DOHH2 (cell line): ENCODE measurements at regions not wholly inside any gene's neighbourhood (a gene's known extent, or its start where the extent isn't known, plus 50 kb on each side); places are given as distances from the start of the nearest gene placed in this dataset.

Experiments
- H3F3A ChIP-seq: fragments of 200-600 bp; sonication (generic), shearing (Covaris generic); 2 replicates; pipeline ENCODE4 v1.6.0; 2016; ENCODE audit warnings: antibody characterized with exemption, mild to moderate bottlenecking; ENCODE audit not compliant: control insufficient read depth, insufficient read depth
- H3K27ac ChIP-seq: fragments of 200-600 bp; sonication (generic); 2 replicates; pipeline ENCODE4 v1.5.1; 2014; ENCODE audit warnings: low read depth, mild to moderate bottlenecking, low read length, moderate library complexity
- H3K27me3 ChIP-seq: fragments of 200-600 bp; sonication (generic); 2 replicates; pipeline ENCODE4 v1.6.1; 2014; ENCODE audit warnings: mild to moderate bottlenecking, low read length, mixed read lengths; ENCODE audit not compliant: control insufficient read depth
- H3K36me3 ChIP-seq: fragments of 200-600 bp; sonication (generic); 2 replicates; pipeline ENCODE4 v1.6.1; 2014; ENCODE audit warnings: mild to moderate bottlenecking, low read length, moderate library complexity, mixed read lengths; ENCODE audit not compliant: control insufficient read depth
- H3K4me1 ChIP-seq: fragments of 200-600 bp; sonication (generic); 2 replicates; pipeline ENCODE4 v1.6.1; 2014; ENCODE audit warnings: mild to moderate bottlenecking, low read length, mixed read lengths; ENCODE audit not compliant: control insufficient read depth
- H3K4me2 ChIP-seq: fragments of 200-600 bp; sonication (generic); 2 replicates; pipeline ENCODE4 v1.6.0; 2014; ENCODE audit warnings: mild to moderate bottlenecking, low read length, moderate library complexity
- H3K4me3 ChIP-seq: fragments of 200-600 bp; sonication (generic); 2 replicates; pipeline ENCODE4 v1.5.1; 2014; ENCODE audit warnings: mild to moderate bottlenecking, low read length, mixed read lengths
- H3K79me2 ChIP-seq: fragments of 200-600 bp; sonication (generic); 2 replicates; pipeline ENCODE4 v1.6.1; 2014; ENCODE audit warnings: mild to moderate bottlenecking, low read length, mixed read lengths; ENCODE audit not compliant: control insufficient read depth
- H3K9me2 ChIP-seq: fragments of 200-600 bp; sonication (generic); replicated peaks from 2 replicates; pipeline ENCODE4 v1.6.1; 2014; ENCODE audit warnings: mild to moderate bottlenecking, low read length, mixed read lengths; ENCODE audit not compliant: control insufficient read depth
- H3K9me3 ChIP-seq: fragments of 200-600 bp; sonication (generic); 2 replicates; pipeline ENCODE4 v1.6.1; 2014; ENCODE audit warnings: antibody characterized with exemption, low read length, mixed read lengths; ENCODE audit not compliant: control insufficient read depth, insufficient read depth
- H4K20me1 ChIP-seq: fragments of 200-600 bp; sonication (generic); 2 replicates; pipeline ENCODE4 v1.6.0; 2014; ENCODE audit warnings: low read depth, mild to moderate bottlenecking, antibody characterized with exemption, low read length, moderate library complexity; ENCODE audit not compliant: control insufficient read depth, insufficient read depth
- CTCF ChIP-seq: fragments of 200-600 bp; sonication (generic); IDR thresholded peaks from one replicate; pipeline ENCODE4 v1.5.1; 2014; ENCODE audit warnings: antibody characterized with exemption, mild to moderate bottlenecking, low read depth, low read length; ENCODE audit not compliant: poor library complexity, severe bottlenecking
- EZH2phosphoT487 ChIP-seq: fragments of 200-600 bp; sonication (generic); IDR thresholded peaks from 2 replicates; pipeline ENCODE4 v1.6.1; 2017; ENCODE audit warnings: borderline replicate concordance, mild to moderate bottlenecking, antibody characterized with exemption, low read length, moderate library complexity, mixed read lengths

- Histone ChIP-seq H3K4me2 (no peak overlapping the region), H3K79me2 (no peaks in the 10 kb centered on the region), H3K27ac (no peak overlapping the region), H3K36me3 (no peaks in the 10 kb centered on the region), H3K4me3 (no peak overlapping the region), H3K9me2 (no peaks in the 10 kb centered on the region), H4K20me1 (no peaks in the 10 kb centered on the region), H3K4me1 (no peaks in the 10 kb centered on the region), H3K9me3 (no peaks in the 10 kb centered on the region), H3K27me3 (no peaks in the 10 kb centered on the region), H3F3A (no peaks in the 10 kb centered on the region)
- TF ChIP-seq EZH2phosphoT487 (no peak), CTCF (no peak)
Observed at GRCh38 chr7:46283852-46284251, 362.8 kb upstream of the IGFBP3 start.

- no peak overlapping the region for H3K27ac ChIP-seq
- no peaks in the 10 kb centered on the region for H3K79me2 ChIP-seq
- H3K4me2 ChIP-seq: no peak overlapping the region
- H3K27me3 ChIP-seq: no peaks in the 10 kb centered on the region
- H3K4me1 ChIP-seq: no peaks in the 10 kb centered on the region
- no peaks in the 10 kb centered on the region for H3K36me3 ChIP-seq
- H3K9me3 ChIP-seq: no peaks in the 10 kb centered on the region
- no peak overlapping the region for H3K4me3 ChIP-seq
- H3F3A ChIP-seq: no peaks in the 10 kb centered on the region
- H3K9me2 ChIP-seq: no peaks in the 10 kb centered on the region
- TF ChIP-seq EZH2phosphoT487 (no peak), CTCF (no peak)
- no peaks in the 10 kb centered on the region for H4K20me1 ChIP-seq
Observed at GRCh38 chr7:46282155-46282554, 361.1 kb upstream of the IGFBP3 start.

- H3F3A ChIP-seq: no peaks in the 10 kb centered on the region
- H3K9me2 ChIP-seq: no peaks in the 10 kb centered on the region
- H3K9me3 ChIP-seq: no peaks in the 10 kb centered on the region
- H3K36me3 ChIP-seq: no peaks in the 10 kb centered on the region
- no peaks in the 10 kb centered on the region for H3K79me2 ChIP-seq
- TF ChIP-seq CTCF (no peak), EZH2phosphoT487 (no peak)
- H4K20me1 ChIP-seq: no peaks in the 10 kb centered on the region
- no peaks in the 10 kb centered on the region for H3K4me1 ChIP-seq
- no peak overlapping the region for H3K27ac ChIP-seq
- no peak overlapping the region for H3K4me3 ChIP-seq
- H3K27me3 ChIP-seq: no peaks in the 10 kb centered on the region
- H3K4me2 ChIP-seq: no peak overlapping the region
Observed at GRCh38 chr7:46281071-46281470, 360.0 kb upstream of the IGFBP3 start.

GRCh38 chr7:46279290-46279689 lies 358.2 kb upstream of the IGFBP3 start:
- Histone ChIP-seq H3K27ac (no peak overlapping the region), H3K4me1 (no peaks in the 10 kb centered on the region), H4K20me1 (no peaks in the 10 kb centered on the region), H3K9me2 (no peaks in the 10 kb centered on the region), H3K36me3 (no peaks in the 10 kb centered on the region), H3K4me2 (no peak overlapping the region), H3K4me3 (no peak overlapping the region), H3K27me3 (no peaks in the 10 kb centered on the region), H3F3A (no peaks in the 10 kb centered on the region), H3K9me3 (no peaks in the 10 kb centered on the region), H3K79me2 (no peaks in the 10 kb centered on the region)
- TF ChIP-seq CTCF (no peak), EZH2phosphoT487 (no peak)
